Hindlimb muscle (tissue), 1 donor: ENCODE measurements at regions not wholly inside any gene's neighbourhood (a gene's known extent, or its start where the extent isn't known, plus 50 kb on each side); places are given as distances from the start of the nearest gene placed in this dataset.
"Not testable (repeated sequence)": the region's sequence is repeated elsewhere in the genome, so short reads cannot be mapped to it uniquely, and the experiment has no call there.

Source experiments
- DNase-seq: peaks from one replicate; pipeline ENCODE4 v3.0.0-alpha.2; 2013

DNA sequence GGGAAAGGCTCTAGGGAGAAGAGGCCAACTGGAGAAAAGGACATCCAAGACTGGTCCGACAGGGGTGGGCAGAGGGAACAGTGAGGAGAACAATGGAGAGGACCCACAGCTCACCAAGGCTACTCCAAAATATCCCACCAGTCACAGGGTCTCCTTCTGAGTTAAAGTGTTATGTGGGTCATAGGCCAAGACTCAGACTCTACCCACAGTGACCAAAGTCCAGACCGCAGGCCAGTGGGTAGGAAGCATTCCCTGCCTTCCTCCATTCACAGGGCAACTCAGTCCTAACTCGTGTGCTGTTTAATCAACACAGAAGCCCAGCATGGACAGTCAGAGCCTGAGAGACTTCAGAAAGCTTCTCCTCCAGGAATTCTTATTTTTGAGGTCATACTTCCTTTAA, 260.6 kb downstream of the SMAD2 start:
- DNase-seq: no peak

- DNase-seq: no peak
Observed at GRCh38 chr18:47658498-47658897, 272.0 kb downstream of the SMAD2 start.

GRCh38 chr18:47654988-47655387, 275.5 kb downstream of the SMAD2 start:
- DNase-seq: no peak

DNA sequence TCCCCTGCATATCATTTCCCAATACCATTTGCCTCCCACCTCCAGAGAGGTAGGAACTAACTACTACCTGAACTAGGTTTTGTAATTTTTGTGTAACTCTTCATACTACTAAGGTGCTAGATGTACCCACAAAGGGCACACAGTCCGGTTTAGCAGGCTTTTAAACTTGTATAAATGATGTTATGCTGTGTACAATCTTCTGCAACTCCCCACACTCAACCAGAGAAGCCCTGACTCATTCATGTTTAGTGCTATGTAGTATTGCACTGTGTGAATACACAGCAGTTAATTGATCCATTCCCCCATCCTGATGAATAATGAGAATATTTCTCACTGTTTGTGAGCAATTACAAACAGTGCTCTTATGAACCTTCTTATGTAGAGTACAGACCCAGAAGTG, 285.6 kb downstream of the SMAD2 start:
- DNase-seq: no peak

- DNase-seq: not testable (repeated sequence)
Observed at GRCh38 chr18:47637551-47637950, 292.9 kb downstream of the SMAD2 start.

GRCh38 chr18:47635416-47635815, 295.0 kb downstream of the SMAD2 start:
- DNase-seq: no peak

DNA sequence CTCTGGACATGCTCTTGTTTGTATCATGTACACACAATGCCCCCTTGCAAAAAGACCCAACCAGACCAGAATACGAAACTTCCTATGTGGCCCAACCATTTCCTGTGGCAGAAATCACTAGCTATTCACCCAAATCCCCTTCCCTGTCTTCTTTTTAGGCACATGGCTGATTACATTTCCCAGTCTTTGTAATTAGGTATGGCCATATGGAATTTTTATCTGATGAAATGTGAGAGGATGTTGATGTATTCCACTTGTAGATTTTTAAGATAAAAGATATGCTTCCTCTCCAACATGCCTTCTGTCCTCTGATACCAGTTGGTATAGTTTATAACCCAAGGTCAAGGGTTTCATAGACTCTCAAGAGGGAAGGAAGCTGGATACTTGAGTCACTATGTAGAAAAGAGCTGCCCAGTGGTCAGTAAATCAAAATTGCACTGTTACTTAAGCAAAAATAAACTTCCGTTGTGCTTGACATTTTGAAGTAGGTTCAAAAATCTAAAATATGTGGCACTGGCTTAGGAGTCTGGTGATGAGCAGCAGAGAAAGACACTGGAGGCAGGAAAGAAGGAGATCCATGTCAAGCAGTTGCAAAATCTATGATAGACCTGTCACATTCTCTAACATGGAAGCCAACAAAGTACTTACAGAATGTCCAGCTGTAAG, 297.4 kb downstream of the SMAD2 start:
- DNase-seq: no peak

DNA sequence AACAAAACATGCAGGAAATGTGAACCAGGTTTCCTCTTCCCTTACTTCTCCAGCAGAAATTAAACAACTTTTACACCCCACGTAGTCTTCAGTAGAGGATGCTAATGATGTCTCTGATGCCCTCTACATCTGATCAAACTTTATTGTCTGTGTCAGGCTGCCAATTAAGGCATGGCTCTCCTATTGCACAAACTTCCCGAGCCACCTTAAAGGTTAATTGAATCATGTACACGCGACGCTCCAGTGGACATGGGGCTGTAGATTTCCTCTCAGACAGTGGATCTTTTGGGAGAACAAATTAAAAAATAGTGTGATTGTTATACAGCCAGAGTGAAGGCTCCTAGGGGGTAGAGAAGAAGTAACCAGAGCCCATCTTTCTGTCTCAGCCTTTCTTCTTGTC, 301.6 kb downstream of the SMAD2 start:
- DNase-seq: no peak

GRCh38 chr18:47628240-47628781, 302.1 kb downstream of the SMAD2 start:
- no peak for DNase-seq

- DNase-seq: no peak
Observed at GRCh38 chr18:47627030-47627429, 303.4 kb downstream of the SMAD2 start.

- DNase-seq: no peak
Observed at GRCh38 chr18:47619771-47620448, 310.5 kb downstream of the SMAD2 start.

DNA sequence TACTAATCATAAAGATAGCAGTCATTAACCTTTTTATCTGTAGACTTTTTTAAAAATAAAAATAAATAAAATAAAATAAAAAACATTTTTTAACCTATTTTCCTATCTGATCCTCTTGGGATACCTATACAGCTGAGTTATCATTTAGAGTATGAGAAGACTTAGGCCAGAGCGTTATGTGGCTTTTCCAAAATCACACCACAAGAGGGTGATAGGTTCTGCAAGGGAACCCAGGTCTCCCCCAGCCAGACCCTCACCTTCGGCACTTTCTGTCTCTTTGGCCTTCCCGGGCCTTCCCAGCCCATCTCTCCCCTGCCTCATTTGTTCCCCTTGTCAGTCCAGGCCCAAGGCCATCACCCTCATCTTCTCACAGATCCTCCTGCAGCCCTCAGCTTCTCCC, 311.7 kb downstream of the SMAD2 start:
- no peak for DNase-seq

- DNase-seq: no peak
Observed at GRCh38 chr18:47615043-47615442, 315.4 kb downstream of the SMAD2 start.

DNA sequence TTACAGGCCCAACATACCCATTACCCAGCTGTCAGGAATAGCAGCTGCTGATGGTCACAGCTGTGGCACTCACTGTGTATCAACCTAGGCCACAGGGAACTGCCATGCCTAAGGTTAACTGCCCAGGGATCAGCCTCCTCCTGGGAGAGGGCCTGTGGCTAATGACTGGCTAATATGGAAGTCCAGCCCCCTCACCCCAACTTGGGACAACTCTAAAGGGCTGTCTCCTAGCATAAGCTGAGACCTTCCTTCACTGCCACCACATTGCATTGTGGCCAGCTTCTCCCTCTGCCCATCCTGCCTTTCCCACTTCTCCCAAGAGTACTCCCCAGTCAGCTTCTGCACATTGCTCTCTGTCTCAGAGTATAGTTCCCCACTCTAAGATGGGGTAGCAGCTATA, 316.5 kb downstream of the SMAD2 start:
- DNase-seq: no peak

GRCh38 chr18:47611649-47612048, 318.8 kb downstream of the SMAD2 start:
- DNase-seq: no peak

- DNase-seq: no peak
Observed at GRCh38 chr18:47606526-47606925, 323.9 kb downstream of the SMAD2 start.

GRCh38 chr18:47605093-47605492, 325.4 kb downstream of the SMAD2 start:
- DNase-seq: no peak

- no peak for DNase-seq
Observed at GRCh38 chr18:47604021-47604420, 326.4 kb downstream of the SMAD2 start.

DNA sequence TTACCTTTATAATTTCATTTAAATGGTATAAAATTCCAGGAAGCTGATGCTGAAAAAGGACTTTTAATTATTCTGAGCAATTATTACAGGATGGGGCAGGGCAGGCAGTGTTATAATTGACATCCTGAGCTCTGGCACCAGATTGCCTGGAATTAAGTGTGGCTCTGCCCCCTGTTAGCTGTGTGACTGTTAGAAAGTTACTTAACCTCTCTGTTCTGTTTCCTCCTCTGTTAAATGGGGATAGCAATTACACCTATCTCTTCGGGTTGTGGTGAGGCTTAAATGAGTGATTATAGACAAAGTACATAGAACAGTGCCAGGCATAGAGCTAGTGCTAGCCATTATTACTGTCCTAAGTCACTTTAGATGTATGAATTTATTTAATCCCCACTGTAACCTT, 327.3 kb downstream of the SMAD2 start:
- no peak for DNase-seq

DNA sequence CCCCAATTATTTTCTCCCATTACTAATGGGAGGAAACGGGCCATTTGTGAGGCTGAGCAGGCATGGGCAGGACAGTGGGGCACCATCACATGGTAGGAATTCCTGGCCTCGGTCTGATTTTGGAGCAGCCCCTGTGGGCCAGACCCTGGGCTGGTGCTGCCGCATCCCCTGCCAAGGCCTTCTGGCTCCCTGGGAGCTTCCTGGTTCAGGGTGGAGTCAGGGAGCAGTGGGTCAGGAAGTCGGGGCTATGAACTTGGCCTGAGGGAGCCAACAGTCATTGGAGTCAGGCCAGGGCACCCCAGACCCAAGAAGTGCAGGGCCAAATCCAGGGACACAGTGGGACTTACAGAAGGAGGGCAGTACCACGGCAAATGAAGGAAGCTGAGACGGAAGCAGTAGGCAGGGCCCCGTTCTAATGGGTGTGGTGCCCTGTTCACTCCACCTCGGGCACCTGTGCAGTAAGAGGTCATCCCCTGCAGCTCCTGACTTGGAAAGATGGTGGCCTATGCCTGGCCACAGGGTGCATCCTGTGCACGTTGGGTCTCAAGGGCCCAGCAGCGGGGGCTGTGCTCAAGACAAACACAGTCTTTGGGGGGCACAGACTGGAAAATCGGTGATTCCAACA, 328.1 kb downstream of the SMAD2 start:
- DNase-seq: no peak

- DNase-seq: no peak
Observed at GRCh38 chr18:47601581-47602272, 328.7 kb downstream of the SMAD2 start.

GRCh38 chr18:47595831-47596501, 334.5 kb downstream of the SMAD2 start:
- DNase-seq: no peak
